ENCODE measurements at regions not wholly inside any gene's neighbourhood (a gene's known extent, or its start where the extent isn't known, plus 50 kb on each side); places are given as distances from the start of the nearest gene placed in this dataset.
"Not testable (repeated sequence)": the region's sequence is repeated elsewhere in the genome, so short reads cannot be mapped to it uniquely, and the experiment has no call there.

DNA sequence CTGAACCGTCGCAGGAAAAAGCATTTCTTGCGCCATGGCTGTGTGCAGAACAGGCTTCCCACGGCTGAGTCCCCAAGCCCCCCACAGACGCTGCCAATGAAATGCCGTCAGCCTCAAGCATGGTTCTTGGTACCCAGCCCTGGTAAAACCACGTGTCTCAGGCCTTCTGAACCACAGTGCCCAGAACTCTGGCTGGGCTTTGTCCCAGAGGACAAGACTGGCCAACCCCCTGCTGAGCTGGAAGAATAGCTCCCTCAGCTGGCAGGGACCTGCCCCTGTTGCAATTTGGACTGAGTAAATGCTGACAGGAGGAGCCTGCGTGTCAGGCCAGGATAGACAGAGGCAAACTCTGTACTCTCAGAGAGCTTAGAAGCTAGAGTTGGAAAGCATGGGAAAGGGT is 106.2 kb downstream of the TNFRSF13B start:
- not testable (repeated sequence) for TF ChIP-seq JUND, YY1 (IDR thresholded peaks at IDR 0.05)
- TF ChIP-seq, protein P1, sequence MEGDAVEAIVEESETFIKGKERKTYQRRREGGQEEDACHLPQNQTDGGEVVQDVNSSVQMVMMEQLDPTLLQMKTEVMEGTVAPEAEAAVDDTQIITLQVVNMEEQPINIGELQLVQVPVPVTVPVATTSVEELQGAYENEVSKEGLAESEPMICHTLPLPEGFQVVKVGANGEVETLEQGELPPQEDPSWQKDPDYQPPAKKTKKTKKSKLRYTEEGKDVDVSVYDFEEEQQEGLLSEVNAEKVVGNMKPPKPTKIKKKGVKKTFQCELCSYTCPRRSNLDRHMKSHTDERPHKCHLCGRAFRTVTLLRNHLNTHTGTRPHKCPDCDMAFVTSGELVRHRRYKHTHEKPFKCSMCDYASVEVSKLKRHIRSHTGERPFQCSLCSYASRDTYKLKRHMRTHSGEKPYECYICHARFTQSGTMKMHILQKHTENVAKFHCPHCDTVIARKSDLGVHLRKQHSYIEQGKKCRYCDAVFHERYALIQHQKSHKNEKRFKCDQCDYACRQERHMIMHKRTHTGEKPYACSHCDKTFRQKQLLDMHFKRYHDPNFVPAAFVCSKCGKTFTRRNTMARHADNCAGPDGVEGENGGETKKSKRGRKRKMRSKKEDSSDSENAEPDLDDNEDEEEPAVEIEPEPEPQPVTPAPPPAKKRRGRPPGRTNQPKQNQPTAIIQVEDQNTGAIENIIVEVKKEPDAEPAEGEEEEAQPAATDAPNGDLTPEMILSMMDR (IDR thresholded peaks at IDR 0.05; ENCODE audit: low read depth, low read length, missing input control) = not testable (repeated sequence)

Data from liver (tissue), 3 donors.